Thyroid gland (tissue), 4 donors: ENCODE measurements at regions not wholly inside any gene's neighbourhood (a gene's known extent, or its start where the extent isn't known, plus 50 kb on each side); places are given as distances from the start of the nearest gene placed in this dataset.

ENCODE experiments used
- CTCF ChIP-seq, 6 experiments: fragments of 200-600 bp in 3 of 6; fragments of 450-650 bp in 3 of 6; sonication (generic) in 3 of 6; IDR thresholded peaks; one replicate each; pipeline ENCODE4 v1.5.1; 2016 to 2019; ENCODE audit warnings: antibody characterized with exemption in 6 of 6, mild to moderate bottlenecking in 2 of 6, inconsistent platforms in 1 of 6, moderate library complexity in 1 of 6
- POLR2A ChIP-seq, 2 donors: fragments of 450-650 bp; IDR thresholded peaks; one replicate each; pipeline ENCODE4 v1.6.1; 2017; ENCODE audit warnings: antibody characterized with exemption in 2 of 2, mild to moderate bottlenecking in 2 of 2, moderate library complexity in 1 of 2

- TF ChIP-seq POLR2A (IDR thresholded peaks at IDR 0.05): no peak
- no peak for TF ChIP-seq CTCF (IDR thresholded peaks at IDR 0.05)
Measured at GRCh38 chr9:117957267-117957666, 253.1 kb downstream of the TLR4 start.
